Pancreas (tissue), 10 donors: ENCODE measurements at regions not wholly inside any gene's neighbourhood (a gene's known extent, or its start where the extent isn't known, plus 50 kb on each side); places are given as distances from the start of the nearest gene placed in this dataset.

Source experiments
- ATAC-seq, 4 donors: fragments of 200-7000 bp; cut with Tn5 transposase; one replicate each; pipeline versions ENCODE4 v1.8.0 to v1.9.1; 2020; ENCODE audit warnings: mild to moderate bottlenecking in 4 of 4, moderate library complexity in 4 of 4
- DNase-seq, 6 donors: peaks; one replicate each; pipeline ENCODE4 v3.0.0-alpha.2; 2020
- FAIRE-seq: peaks from 2 replicates; lab custom pipeline; 2012; peaks lifted over from hg19 to GRCh38; lab: Jason Lieb, UNC
- H3K27ac ChIP-seq, 4 donors: fragments of 200-600 bp; sonication (generic); 1 replicate in 3 of 4; 2 replicates in 1 of 4; pipeline versions ENCODE4 v1.5.0 to v1.8.0; 2020
- H3K27me3 ChIP-seq, 4 donors: fragments of 200-600 bp; one replicate each; pipeline ENCODE4 v1.8.0; 2021
- H3K36me3 ChIP-seq, 3 donors: fragments of 200-600 bp; sonication (generic) in 1 of 3; one replicate each; pipeline versions ENCODE4 v1.5.0 to v1.8.0; 2020 to 2021
- H3K4me1 ChIP-seq, 3 donors: fragments of 200-600 bp; one replicate each; pipeline ENCODE4 v1.8.0; 2021
- H3K4me3 ChIP-seq, 4 donors: fragments of 200-600 bp; sonication (generic) in 2 of 4; one replicate each; pipeline versions ENCODE4 v1.5.0 to v1.8.0; 2020 to 2021
- H3K9me3 ChIP-seq, 4 donors: fragments of 200-600 bp; one replicate each; pipeline ENCODE4 v1.8.0; 2021
- CTCF ChIP-seq, 4 donors: fragments of 200-600 bp; sonication (generic) in 3 of 4; IDR thresholded peaks; one replicate each; pipeline versions ENCODE4 v1.5.0 to v1.8.0; 2021; ENCODE audit warnings: antibody characterized with exemption in 4 of 4
- WGBS, 2 donors: extraction: QIAGEN DNeasy Blood & Tissue Kit; methylation state at CpG; one replicate each; pipeline ENCODE4 v1.1.7; 2013; 5-methylcytosine and 5-hydroxymethylcytosine counted together
- intact Hi-C, 3 donors: fragments of 100-400 bp; cut with DNase I; formaldehyde crosslinking; loops; one replicate each; pipeline versions ENCODE4 v1.11.1 to v1.14.2; 2022
- donor health status: healthy with polysubstance abuse.
- donor health status: DM: no; HTN: no; CAD: no; lungs with moderate emphysema.
- donor health status: DM: no; HTN: no; CAD: no.
- donor health status: control.
- donor health status: control.
- donor health status: Bipolar disorder and iron deficiency.
- donor health status: DM: yes; HTN: yes; CAD: no.
- donor health status: DM: no; HTN: no; CAD: no.
- donor health status: DM: no; HTN: no; CAD: no.
- donor health status: DM: yes; HTN: yes; CAD: no.

GRCh38 chr5:155905364-155905763 is 421.6 kb upstream of the SGCD start:
- H3K4me3 ChIP-seq = no peak overlapping the region
- intact Hi-C loops = no loop called here
- FAIRE-seq (no peak), ATAC-seq (no peak), DNase-seq (no peak)
- TF ChIP-seq CTCF (IDR thresholded peaks at IDR 0.05) = no peak
- no peaks in the 10 kb centered on the region for H3K4me1 ChIP-seq
- H3K9me3 ChIP-seq = no peaks in the 10 kb centered on the region
- 55 to 63% methylated on average over 3 of the region's 3 CpGs for WGBS, 2 donors
- H3K27me3 ChIP-seq = no peaks in the 10 kb centered on the region
- no peaks in the 10 kb centered on the region for H3K36me3 ChIP-seq
- no peak overlapping the region for H3K27ac ChIP-seq

GRCh38 chr5:155906046-155906445 is 420.9 kb upstream of the SGCD start:
- H3K27ac ChIP-seq = no peak overlapping the region
- H3K4me3 ChIP-seq = no peak overlapping the region
- TF ChIP-seq CTCF (IDR thresholded peaks at IDR 0.05) = no peak
- no peak for ATAC-seq
- H3K9me3 ChIP-seq = no peaks in the 10 kb centered on the region
- no peak for DNase-seq
- 25 to 45% methylated on average over 2 of the region's 2 CpGs for WGBS, 2 donors
- FAIRE-seq = no peak
- H3K36me3 ChIP-seq = no peaks in the 10 kb centered on the region
- no peaks in the 10 kb centered on the region for H3K27me3 ChIP-seq
- intact Hi-C loops = no loop called here
- H3K4me1 ChIP-seq = no peaks in the 10 kb centered on the region

- H3K27me3 ChIP-seq = no peaks in the 10 kb centered on the region
- DNase-seq (no peak), ATAC-seq (no peak), FAIRE-seq (no peak)
- intact Hi-C loops = no loop called here
- WGBS, 2 donors = 39 to 52% methylated on average over 5 of the region's 5 CpGs
- no peak overlapping the region for H3K27ac ChIP-seq
- H3K4me3 ChIP-seq = no peak overlapping the region
- no peaks in the 10 kb centered on the region for H3K36me3 ChIP-seq
- H3K9me3 ChIP-seq = no peaks in the 10 kb centered on the region
- no peak for TF ChIP-seq CTCF (IDR thresholded peaks at IDR 0.05)
- no peaks in the 10 kb centered on the region for H3K4me1 ChIP-seq
These were observed 418.4 kb upstream of the SGCD start for GRCh38 chr5:155908543-155908942.

- WGBS, 2 donors = 60 to 72% methylated on average over 5 of the region's 5 CpGs
- ATAC-seq (no peak), DNase-seq (no peak)
These were observed 414.7 kb upstream of the SGCD start for GRCh38 chr5:155912291-155912690.

GRCh38 chr5:155914766-155915165 is 412.2 kb upstream of the SGCD start:
- Histone ChIP-seq H3K4me1 (no peaks in the 10 kb centered on the region), H3K27ac (no peak overlapping the region), H3K4me3 (no peak overlapping the region), H3K36me3 (no peaks in the 10 kb centered on the region), H3K27me3 (no peaks in the 10 kb centered on the region), H3K9me3 (no peaks in the 10 kb centered on the region)
- DNase-seq = no peak
- no peak for TF ChIP-seq CTCF (IDR thresholded peaks at IDR 0.05)
- no peak for ATAC-seq
- no peak for FAIRE-seq
- intact Hi-C loops = no loop called here

More at GRCh38 chr5:155912291-155912690, 414.7 kb upstream of the SGCD start:
- FAIRE-seq = no peak
- no peak overlapping the region for H3K27ac ChIP-seq
- no peaks in the 10 kb centered on the region for H3K9me3 ChIP-seq
- intact Hi-C loops = no loop called here
- no peaks in the 10 kb centered on the region for H3K4me1 ChIP-seq
- no peaks in the 10 kb centered on the region for H3K36me3 ChIP-seq
- H3K4me3 ChIP-seq = no peak overlapping the region
- H3K27me3 ChIP-seq = no peaks in the 10 kb centered on the region
- TF ChIP-seq CTCF (IDR thresholded peaks at IDR 0.05) = no peak
